Endothelial cell of umbilical vein (primary cell): ENCODE measurements at regions not wholly inside any gene's neighbourhood (a gene's known extent, or its start where the extent isn't known, plus 50 kb on each side); places are given as distances from the start of the nearest gene placed in this dataset.

Source experiments
- BruUV-seq: library from RNA; stranded (reverse); fragments of 400-500 nt; replicated peaks from 2 replicates; lab custom pipeline; 2021; lab: Mats Ljungman, UMichigan
- CTCF ChIA-PET: fragments of 300-600, 350-600 bp; sonication (Branson Sonifier 250); formaldehyde crosslinking; loops from one replicate; lab custom pipeline; 2021; ENCODE audit warnings: antibody characterized with exemption, inconsistent platforms; lab: Charles Lee
- POLR2A ChIA-PET: fragments of 300-600, 350-600 bp; sonication (Branson Sonifier 250); formaldehyde crosslinking; loops from one replicate; lab custom pipeline; 2021; ENCODE audit warnings: antibody characterized with exemption, inconsistent platforms; lab: Charles Lee
- DNase-seq: peaks from one replicate; pipeline ENCODE4 v3.0.0-alpha.2; 2011; ENCODE audit warnings: low read depth, low spot score
- FAIRE-seq: peaks from 2 replicates; lab custom pipeline; 2011; peaks lifted over from hg19 to GRCh38; lab: Jason Lieb, UNC
- H2AFZ ChIP-seq: 2 replicates; pipeline ENCODE4 v1.6.0; 2012; ENCODE audit warnings: low read depth, low read length, control low read depth, inconsistent platforms
- H3K27ac ChIP-seq: 2 replicates; pipeline ENCODE4 v1.5.1; 2011; ENCODE audit warnings: low read depth, mild to moderate bottlenecking, control low read depth, low read length, moderate library complexity; ENCODE audit not compliant: insufficient read depth
- H3K27me3 ChIP-seq, 2 experiments: 2 replicates each; pipeline versions ENCODE4 v1.6.0 to v1.6.1; 2011; ENCODE audit warnings: low read length in 2 of 2, mixed read lengths in 1 of 2; ENCODE audit not compliant: control insufficient read depth in 2 of 2, insufficient read depth in 2 of 2
- H3K36me3 ChIP-seq, 2 experiments: 2 replicates in 1 of 2; 3 replicates in 1 of 2; pipeline ENCODE4 v1.5.1; 2011; ENCODE audit warnings: low read length in 2 of 2, mild to moderate bottlenecking in 1 of 2, moderate library complexity in 1 of 2; ENCODE audit not compliant: control insufficient read depth in 2 of 2, insufficient read depth in 2 of 2; ENCODE audit errors: extremely low read depth in 1 of 2
- H3K4me1 ChIP-seq: 3 replicates; pipeline ENCODE4 v1.5.1; 2011; ENCODE audit warnings: mild to moderate bottlenecking, low read length; ENCODE audit not compliant: control insufficient read depth, insufficient read depth; ENCODE audit errors: extremely low read depth
- H3K4me2 ChIP-seq: 2 replicates; pipeline ENCODE4 v1.6.1; 2011; ENCODE audit warnings: low read length, control low read depth, mixed read lengths; ENCODE audit not compliant: insufficient read depth
- H3K4me3 ChIP-seq, 3 experiments: fragments of 200-600 bp in 1 of 3; sonication (generic), shearing (Covaris generic) in 1 of 3; replicated peaks in 1 of 3; 2 replicates each; pipeline ENCODE4 v1.5.1; 2011 to 2016; ENCODE audit warnings: control low read depth in 3 of 3, low read length in 3 of 3, mild to moderate bottlenecking in 2 of 3, inconsistent platforms in 1 of 3, low read depth in 1 of 3, moderate library complexity in 1 of 3; ENCODE audit not compliant: insufficient read depth in 1 of 3
- H3K79me2 ChIP-seq: 2 replicates; pipeline ENCODE4 v1.6.0; 2012; ENCODE audit warnings: low read length, inconsistent platforms; ENCODE audit not compliant: control insufficient read depth, insufficient read depth
- H3K9ac ChIP-seq: replicated peaks from 2 replicates; pipeline ENCODE3; 2011; ENCODE audit warnings: low read length, control low read depth; ENCODE audit not compliant: insufficient read depth; ENCODE audit errors: extremely low read depth
- H3K9me1 ChIP-seq: replicated peaks from 3 replicates; pipeline ENCODE4 v1.6.0; 2011; ENCODE audit warnings: mild to moderate bottlenecking, low read length; ENCODE audit not compliant: control insufficient read depth, insufficient read depth; ENCODE audit errors: extremely low read depth
- H3K9me3 ChIP-seq: replicated peaks from 2 replicates; pipeline ENCODE4 v1.5.1; 2012; ENCODE audit warnings: low read length, inconsistent platforms; ENCODE audit not compliant: control insufficient read depth, insufficient read depth
- H4K20me1 ChIP-seq: replicated peaks from 2 replicates; pipeline ENCODE3; 2011; ENCODE audit warnings: mild to moderate bottlenecking, low read length; ENCODE audit not compliant: control insufficient read depth, insufficient read depth; ENCODE audit errors: extremely low read depth
- CTCF ChIP-seq, 2 donors: IDR thresholded peaks; 1 replicate in 1 of 2; 2 replicates in 1 of 2; pipeline ENCODE4 v1.5.1; 2011; ENCODE audit warnings: low read length in 2 of 2, mild to moderate bottlenecking in 2 of 2, moderate library complexity in 2 of 2, control low read depth in 1 of 2, inconsistent platforms in 1 of 2, low read depth in 1 of 2; ENCODE audit not compliant: insufficient read depth in 1 of 2; ENCODE audit errors: extremely low read depth in 1 of 2
- EZH2 ChIP-seq: IDR thresholded peaks from 2 replicates; pipeline ENCODE4 v1.6.1; 2012; ENCODE audit warnings: borderline replicate concordance, low read depth, mild to moderate bottlenecking, moderate library complexity, low read length, inconsistent platforms; ENCODE audit not compliant: severe bottlenecking
- FOS ChIP-seq: IDR thresholded peaks from 2 replicates; pipeline ENCODE4 v1.6.1; 2011; ENCODE audit warnings: mild to moderate bottlenecking, low read length, moderate library complexity, borderline replicate concordance; ENCODE audit not compliant: insufficient read depth
- GATA2 ChIP-seq: IDR thresholded peaks from 2 replicates; pipeline ENCODE4 v1.7.0; 2011; ENCODE audit warnings: low read depth, mild to moderate bottlenecking, moderate library complexity, mixed read lengths, low read length; ENCODE audit not compliant: insufficient read length, insufficient read depth
- JUN ChIP-seq: IDR thresholded peaks from 2 replicates; pipeline ENCODE4 v1.6.1; 2011; ENCODE audit warnings: borderline replicate concordance, low read depth; ENCODE audit not compliant: insufficient read length, insufficient read depth
- MAX ChIP-seq: IDR thresholded peaks from 2 replicates; pipeline ENCODE4 v1.6.1; 2011; ENCODE audit not compliant: insufficient read depth, insufficient read length
- MYC ChIP-seq: IDR thresholded peaks from one replicate; pipeline ENCODE4 v1.6.1; 2011; ENCODE audit warnings: mild to moderate bottlenecking, low read depth, low read length
- POLR2A ChIP-seq: IDR thresholded peaks from 2 replicates; pipeline ENCODE4 v1.6.1; 2012; ENCODE audit warnings: low read depth, mild to moderate bottlenecking, control low read depth, low read length
- POLR2AphosphoS5 ChIP-seq: IDR thresholded peaks from 2 replicates; pipeline ENCODE4 v1.6.1; 2012; ENCODE audit warnings: low read depth, mild to moderate bottlenecking, control low read depth, low read length, moderate library complexity; ENCODE audit not compliant: insufficient read depth
- dilution Hi-C: fragments of 300-500 bp; cut with MboI; formaldehyde crosslinking; loops from one replicate; pipeline ENCODE4 v1.15.0; 2019; ENCODE audit warnings: low sequenced_read_pairs; ENCODE audit not compliant: extremely low pct_ligation_motif_present
- intact Hi-C: fragments of 100-400 bp; cut with micrococcal nuclease; formaldehyde crosslinking; loops from one replicate; pipeline ENCODE4 v1.10.0; 2022

GRCh38 chrX:124940531-124940930 is 379.1 kb upstream of the TEX13C start:
- no peaks in the 10 kb centered on the region for H3K36me3 ChIP-seq
- DNase-seq (no peak), FAIRE-seq (no peak)
- BruUV-seq: no TSS peak
- H3K4me1 ChIP-seq: no peaks in the 10 kb centered on the region
- no peaks in the 10 kb centered on the region for H3K9me1 ChIP-seq
- no peak overlapping the region for H3K27ac ChIP-seq
- no peak overlapping the region for H3K4me2 ChIP-seq
- no peaks in the 10 kb centered on the region for H4K20me1 ChIP-seq
- CTCF ChIA-PET: no interaction called here
- H3K79me2 ChIP-seq: no peaks in the 10 kb centered on the region
- H2AFZ ChIP-seq: no peak overlapping the region
- H3K9ac ChIP-seq: no peak overlapping the region
- H3K9me3 ChIP-seq: no peaks in the 10 kb centered on the region
- POLR2A ChIA-PET: no interaction called here
- no peaks in the 10 kb centered on the region for H3K27me3 ChIP-seq
- TF ChIP-seq MYC (no peak), GATA2 (no peak), MAX (no peak), POLR2A (no peak), EZH2 (no peak), FOS (no peak), JUN (no peak), POLR2AphosphoS5 (no peak), CTCF (IDR thresholded peaks at IDR 0.05; ENCODE audit: extremely low read depth in 1 of 2, insufficient read depth in 1 of 2, low read depth in 1 of 2, low read length in 2 of 2) (no peak)
- intact Hi-C loops: no loop called here
- no peak overlapping the region for H3K4me3 ChIP-seq
- dilution Hi-C loops: no loop called here
